GM21423 (cell line): ENCODE measurements at regions not wholly inside any gene's neighbourhood (a gene's known extent, or its start where the extent isn't known, plus 50 kb on each side); places are given as distances from the start of the nearest gene placed in this dataset.

ENCODE experiments used
- ATAC-seq: cut with Tn5 transposase; IDR thresholded peaks from one replicate; pipeline ENCODE4 v1.9.1; 2021; ENCODE audit warnings: mild to moderate bottlenecking, moderate library complexity; ENCODE audit not compliant: unreplicated experiment

DNA sequence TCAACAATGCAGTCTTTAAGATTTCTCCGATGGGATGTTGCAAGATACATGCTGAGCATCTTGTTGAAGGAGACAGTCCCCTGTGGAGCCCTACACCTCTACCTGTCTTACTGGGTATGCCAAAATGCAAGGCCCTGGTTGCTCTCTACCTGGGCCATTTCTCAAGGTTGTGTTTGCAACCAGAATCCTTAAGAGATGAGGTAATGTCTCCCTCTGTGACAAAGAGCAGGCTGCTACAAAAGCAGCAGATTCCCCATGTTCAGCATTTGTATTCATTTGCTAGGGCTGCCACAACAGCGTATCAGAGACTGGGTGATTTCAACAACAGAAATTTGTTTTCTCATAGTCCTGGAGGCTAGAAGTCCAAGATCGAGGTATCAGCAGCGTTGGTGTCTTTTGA, 138.4 kb upstream of the RPS23 start:
- no peak for ATAC-seq

GRCh38 chr5:82414041-82414388, 135.9 kb upstream of the RPS23 start:
- ATAC-seq, result no peak

- ATAC-seq, result no peak
Measured at GRCh38 chr5:82413302-82414040, 135.3 kb upstream of the RPS23 start.

DNA sequence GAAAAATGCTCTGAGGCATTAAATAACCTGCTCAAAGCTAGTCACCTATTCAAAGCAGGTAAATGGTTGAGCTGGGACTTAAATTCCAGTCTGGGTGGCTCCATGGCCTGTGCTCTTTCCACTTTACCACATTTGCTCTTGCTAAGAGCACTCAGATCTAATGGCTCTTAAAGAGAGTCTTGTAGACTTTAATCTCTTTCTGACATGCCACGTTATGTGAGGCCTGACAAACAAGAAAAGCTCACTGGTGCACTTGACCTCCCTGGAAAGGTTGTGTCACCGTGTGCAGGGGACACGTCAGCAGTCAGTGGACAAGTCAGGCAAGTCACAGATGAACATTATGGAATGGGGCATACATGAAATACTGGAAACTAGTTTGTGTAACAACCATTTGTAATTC, 129.9 kb upstream of the RPS23 start:
- no peak for ATAC-seq

- ATAC-seq, result no peak
Measured at GRCh38 chr5:82406205-82406773, 128.1 kb upstream of the RPS23 start.

GRCh38 chr5:82405618-82406204, 127.6 kb upstream of the RPS23 start:
- ATAC-seq, result no peak

GRCh38 chr5:82405161-82405560, 127.0 kb upstream of the RPS23 start:
- ATAC-seq, result no peak

DNA sequence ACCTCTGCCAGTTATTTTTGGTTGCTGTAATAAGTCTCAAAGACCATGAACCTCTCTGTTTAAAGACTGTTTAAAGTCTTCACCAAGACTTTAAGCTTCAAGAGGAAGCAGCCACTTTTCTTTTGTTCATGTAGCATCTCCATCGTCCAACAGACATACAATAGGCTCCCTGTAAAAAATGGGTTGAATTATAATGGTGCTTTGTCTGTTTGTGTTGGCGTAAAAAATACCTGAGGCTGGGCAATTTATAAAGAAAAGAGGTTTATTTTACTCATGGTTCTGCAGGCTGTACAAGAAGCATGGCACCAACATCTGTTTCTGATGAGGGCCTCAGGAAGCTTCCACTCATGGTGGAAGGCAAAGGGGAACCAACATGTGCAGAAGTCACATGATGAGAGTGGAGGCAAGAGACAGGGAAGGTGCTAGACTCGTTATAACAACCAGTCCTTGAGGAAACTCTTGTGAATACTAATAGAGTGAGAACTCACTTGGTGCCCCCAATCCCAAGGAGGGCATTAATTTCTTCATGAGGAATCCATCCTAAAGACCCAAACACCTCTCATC, 126.3 kb upstream of the RPS23 start:
- ATAC-seq, result no peak

DNA sequence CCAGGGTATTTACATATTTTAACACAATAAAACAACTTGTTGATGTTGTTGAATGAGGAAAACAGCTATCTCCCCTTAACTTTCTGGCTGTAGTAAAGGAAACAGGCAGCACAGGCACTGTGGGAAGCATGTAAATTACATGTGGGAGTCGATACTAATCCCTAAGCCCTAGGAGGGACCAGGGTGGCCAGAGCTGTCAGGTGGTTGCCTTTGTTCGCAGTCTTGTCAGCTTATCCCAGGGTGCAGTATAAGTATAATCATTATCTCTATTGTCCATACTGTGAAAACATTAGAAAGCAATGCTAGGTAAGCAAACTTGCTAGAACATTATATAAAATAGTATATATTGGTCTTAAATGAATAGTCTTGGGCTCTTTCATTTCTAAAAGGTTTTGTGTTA, 125.6 kb upstream of the RPS23 start:
- ATAC-seq, result no peak

DNA sequence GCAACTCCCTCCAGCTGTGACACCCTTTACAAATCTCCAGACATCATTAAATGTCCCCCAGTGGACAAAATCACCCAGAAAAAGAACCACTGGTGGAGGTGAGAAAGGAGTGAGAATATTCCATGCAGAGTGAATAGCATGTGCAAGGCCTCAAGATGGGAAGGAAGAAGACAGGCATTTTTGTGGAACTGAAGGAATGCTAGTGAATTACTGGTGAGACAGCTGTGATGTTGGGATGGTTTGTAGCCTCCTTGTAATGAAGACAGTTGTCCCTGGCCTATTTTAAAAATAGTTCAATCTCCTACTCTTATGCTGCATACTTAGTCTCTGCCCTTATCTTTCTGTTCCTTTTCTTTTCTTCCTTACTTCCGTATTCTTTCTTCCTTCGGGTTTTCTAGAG, 124.9 kb upstream of the RPS23 start:
- no peak for ATAC-seq

- no peak for ATAC-seq
Measured at GRCh38 chr5:82399111-82399510, 121.0 kb upstream of the RPS23 start.

- ATAC-seq, result no peak
Measured at GRCh38 chr5:82397741-82398320, 119.7 kb upstream of the RPS23 start.

GRCh38 chr5:82396871-82397514, 118.8 kb upstream of the RPS23 start:
- ATAC-seq, result no peak

DNA sequence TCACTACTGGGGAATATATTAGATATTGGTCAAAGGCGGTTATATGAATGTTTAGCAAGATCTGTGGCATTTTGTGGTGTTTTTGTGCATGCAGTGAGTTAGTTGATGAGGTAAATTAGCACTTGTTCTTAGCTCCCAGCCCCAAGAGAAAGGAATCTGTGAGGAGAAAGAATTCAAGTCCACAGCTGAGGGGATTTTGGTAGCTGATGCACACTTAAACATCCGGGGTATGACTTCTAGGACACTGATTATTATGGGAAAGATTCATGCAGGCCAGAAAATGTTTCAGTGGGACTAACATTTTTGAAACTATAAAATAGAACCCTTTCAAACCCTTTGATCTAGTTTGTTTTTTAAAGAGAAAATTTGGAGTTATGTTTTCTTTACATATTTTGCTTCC, 118.2 kb upstream of the RPS23 start:
- no peak for ATAC-seq

DNA sequence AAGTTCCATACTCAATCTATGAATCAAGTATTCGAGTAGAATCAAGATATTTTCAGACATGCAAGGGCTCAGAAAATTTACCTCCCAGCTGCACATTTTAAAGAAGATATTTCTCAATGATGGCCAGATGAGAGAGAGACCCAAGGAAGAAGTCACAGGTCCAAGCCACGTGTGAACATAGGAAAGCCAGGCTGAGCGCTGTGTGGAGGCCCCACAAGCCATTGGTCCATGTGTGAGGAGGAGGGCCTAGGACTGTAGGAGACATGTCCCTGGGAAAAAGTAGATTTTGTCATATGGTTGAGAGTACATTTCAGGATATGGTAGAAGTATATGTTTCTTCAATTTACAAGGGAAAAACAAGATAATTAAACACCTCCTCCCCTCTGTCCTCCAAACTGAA, 115.8 kb upstream of the RPS23 start:
- no peak for ATAC-seq

- no peak for ATAC-seq
Measured at GRCh38 chr5:82390088-82390487, 111.9 kb upstream of the RPS23 start.

DNA sequence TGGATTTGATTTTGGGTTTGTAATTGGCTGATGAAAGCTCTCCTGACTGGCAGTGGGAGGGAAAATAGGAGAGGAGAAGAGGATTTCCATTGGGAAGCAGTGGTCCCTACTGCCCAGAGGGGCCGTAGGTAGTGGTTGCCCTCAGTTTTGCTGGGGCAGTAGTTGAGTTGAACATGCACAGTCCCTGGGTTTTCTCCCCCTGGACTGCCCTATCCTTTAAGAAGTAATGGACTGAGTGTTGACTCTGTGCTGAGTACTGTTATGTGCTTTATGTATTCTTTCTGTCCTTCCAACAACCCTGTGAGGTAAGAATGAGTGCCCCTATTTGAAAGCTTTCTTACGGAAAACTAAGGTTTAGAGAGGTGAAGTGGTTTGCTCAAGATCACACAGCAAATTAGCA, 111.2 kb upstream of the RPS23 start:
- no peak for ATAC-seq

GRCh38 chr5:82388181-82388580, 110.0 kb upstream of the RPS23 start:
- ATAC-seq, result no peak

DNA sequence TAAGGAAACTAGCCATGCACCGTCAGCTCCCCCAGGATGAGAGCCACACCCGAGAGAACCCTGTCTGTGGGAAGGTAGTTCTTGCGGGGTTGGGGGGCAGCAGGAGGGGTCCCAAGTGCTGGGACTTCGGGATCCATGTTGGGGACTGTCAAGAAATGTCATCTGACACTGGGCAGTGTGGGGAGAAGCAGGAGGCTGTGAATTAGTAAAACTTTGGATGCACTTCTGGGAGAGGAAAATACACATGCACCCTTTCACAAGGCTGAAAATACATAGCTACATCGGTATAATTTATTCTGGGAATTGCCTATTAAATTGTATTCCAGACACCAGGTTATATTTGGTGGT, 109.6 kb upstream of the RPS23 start:
- ATAC-seq, result no peak

GRCh38 chr5:82387001-82387818, 109.1 kb upstream of the RPS23 start:
- ATAC-seq, result no peak

GRCh38 chr5:82386576-82386975, 108.4 kb upstream of the RPS23 start:
- no peak for ATAC-seq
